ENCODE measurements at regions not wholly inside any gene's neighbourhood (a gene's known extent, or its start where the extent isn't known, plus 50 kb on each side); places are given as distances from the start of the nearest gene placed in this dataset.

- TF ChIP-seq CTCF (IDR thresholded peaks at IDR 0.05; ENCODE audit: low read depth, low read length) (no peak), EZH2phosphoT487 (IDR thresholded peaks at IDR 0.05; ENCODE audit: low read depth) (no peak)
Observed at GRCh38 chr7:24192053-24192452, 91.9 kb upstream of the NPY start.
